Endothelial cell of umbilical vein (primary cell): ENCODE measurements at regions not wholly inside any gene's neighbourhood (a gene's known extent, or its start where the extent isn't known, plus 50 kb on each side); places are given as distances from the start of the nearest gene placed in this dataset.

Experiments used
- BruUV-seq: library from RNA; stranded (reverse); fragments of 400-500 nt; replicated peaks from 2 replicates; lab custom pipeline; 2021; lab: Mats Ljungman, UMichigan
- CTCF ChIA-PET: fragments of 300-600, 350-600 bp; sonication (Branson Sonifier 250); formaldehyde crosslinking; loops from one replicate; lab custom pipeline; 2021; ENCODE audit warnings: antibody characterized with exemption, inconsistent platforms; lab: Charles Lee
- POLR2A ChIA-PET: fragments of 300-600, 350-600 bp; sonication (Branson Sonifier 250); formaldehyde crosslinking; loops from one replicate; lab custom pipeline; 2021; ENCODE audit warnings: antibody characterized with exemption, inconsistent platforms; lab: Charles Lee
- DNase-seq: peaks from one replicate; pipeline ENCODE4 v3.0.0-alpha.2; 2011; ENCODE audit warnings: low read depth, low spot score
- FAIRE-seq: peaks from 2 replicates; lab custom pipeline; 2011; peaks lifted over from hg19 to GRCh38; lab: Jason Lieb, UNC
- H2AFZ ChIP-seq: 2 replicates; pipeline ENCODE4 v1.6.0; 2012; ENCODE audit warnings: low read depth, low read length, control low read depth, inconsistent platforms
- H3K27ac ChIP-seq: 2 replicates; pipeline ENCODE4 v1.5.1; 2011; ENCODE audit warnings: low read depth, mild to moderate bottlenecking, control low read depth, low read length, moderate library complexity; ENCODE audit not compliant: insufficient read depth
- H3K27me3 ChIP-seq, 2 experiments: 2 replicates each; pipeline versions ENCODE4 v1.6.0 to v1.6.1; 2011; ENCODE audit warnings: low read length in 2 of 2, mixed read lengths in 1 of 2; ENCODE audit not compliant: control insufficient read depth in 2 of 2, insufficient read depth in 2 of 2
- H3K36me3 ChIP-seq, 2 experiments: 2 replicates in 1 of 2; 3 replicates in 1 of 2; pipeline ENCODE4 v1.5.1; 2011; ENCODE audit warnings: low read length in 2 of 2, mild to moderate bottlenecking in 1 of 2, moderate library complexity in 1 of 2; ENCODE audit not compliant: control insufficient read depth in 2 of 2, insufficient read depth in 2 of 2; ENCODE audit errors: extremely low read depth in 1 of 2
- H3K4me1 ChIP-seq: 3 replicates; pipeline ENCODE4 v1.5.1; 2011; ENCODE audit warnings: mild to moderate bottlenecking, low read length; ENCODE audit not compliant: control insufficient read depth, insufficient read depth; ENCODE audit errors: extremely low read depth
- H3K4me2 ChIP-seq: 2 replicates; pipeline ENCODE4 v1.6.1; 2011; ENCODE audit warnings: low read length, control low read depth, mixed read lengths; ENCODE audit not compliant: insufficient read depth
- H3K4me3 ChIP-seq, 3 experiments: fragments of 200-600 bp in 1 of 3; sonication (generic), shearing (Covaris generic) in 1 of 3; replicated peaks in 1 of 3; 2 replicates each; pipeline ENCODE4 v1.5.1; 2011 to 2016; ENCODE audit warnings: control low read depth in 3 of 3, low read length in 3 of 3, mild to moderate bottlenecking in 2 of 3, inconsistent platforms in 1 of 3, low read depth in 1 of 3, moderate library complexity in 1 of 3; ENCODE audit not compliant: insufficient read depth in 1 of 3
- H3K79me2 ChIP-seq: 2 replicates; pipeline ENCODE4 v1.6.0; 2012; ENCODE audit warnings: low read length, inconsistent platforms; ENCODE audit not compliant: control insufficient read depth, insufficient read depth
- H3K9ac ChIP-seq: replicated peaks from 2 replicates; pipeline ENCODE3; 2011; ENCODE audit warnings: low read length, control low read depth; ENCODE audit not compliant: insufficient read depth; ENCODE audit errors: extremely low read depth
- H3K9me1 ChIP-seq: replicated peaks from 3 replicates; pipeline ENCODE4 v1.6.0; 2011; ENCODE audit warnings: mild to moderate bottlenecking, low read length; ENCODE audit not compliant: control insufficient read depth, insufficient read depth; ENCODE audit errors: extremely low read depth
- H3K9me3 ChIP-seq: replicated peaks from 2 replicates; pipeline ENCODE4 v1.5.1; 2012; ENCODE audit warnings: low read length, inconsistent platforms; ENCODE audit not compliant: control insufficient read depth, insufficient read depth
- H4K20me1 ChIP-seq: replicated peaks from 2 replicates; pipeline ENCODE3; 2011; ENCODE audit warnings: mild to moderate bottlenecking, low read length; ENCODE audit not compliant: control insufficient read depth, insufficient read depth; ENCODE audit errors: extremely low read depth
- EZH2 ChIP-seq: IDR thresholded peaks from 2 replicates; pipeline ENCODE4 v1.6.1; 2012; ENCODE audit warnings: borderline replicate concordance, low read depth, mild to moderate bottlenecking, moderate library complexity, low read length, inconsistent platforms; ENCODE audit not compliant: severe bottlenecking
- FOS ChIP-seq: IDR thresholded peaks from 2 replicates; pipeline ENCODE4 v1.6.1; 2011; ENCODE audit warnings: mild to moderate bottlenecking, low read length, moderate library complexity, borderline replicate concordance; ENCODE audit not compliant: insufficient read depth
- GATA2 ChIP-seq: IDR thresholded peaks from 2 replicates; pipeline ENCODE4 v1.7.0; 2011; ENCODE audit warnings: low read depth, mild to moderate bottlenecking, moderate library complexity, mixed read lengths, low read length; ENCODE audit not compliant: insufficient read length, insufficient read depth
- JUN ChIP-seq: IDR thresholded peaks from 2 replicates; pipeline ENCODE4 v1.6.1; 2011; ENCODE audit warnings: borderline replicate concordance, low read depth; ENCODE audit not compliant: insufficient read length, insufficient read depth
- MYC ChIP-seq: IDR thresholded peaks from one replicate; pipeline ENCODE4 v1.6.1; 2011; ENCODE audit warnings: mild to moderate bottlenecking, low read depth, low read length
- POLR2A ChIP-seq: IDR thresholded peaks from 2 replicates; pipeline ENCODE4 v1.6.1; 2012; ENCODE audit warnings: low read depth, mild to moderate bottlenecking, control low read depth, low read length
- POLR2AphosphoS5 ChIP-seq: IDR thresholded peaks from 2 replicates; pipeline ENCODE4 v1.6.1; 2012; ENCODE audit warnings: low read depth, mild to moderate bottlenecking, control low read depth, low read length, moderate library complexity; ENCODE audit not compliant: insufficient read depth
- dilution Hi-C: fragments of 300-500 bp; cut with MboI; formaldehyde crosslinking; loops from one replicate; pipeline ENCODE4 v1.15.0; 2019; ENCODE audit warnings: low sequenced_read_pairs; ENCODE audit not compliant: extremely low pct_ligation_motif_present
- intact Hi-C: fragments of 100-400 bp; cut with micrococcal nuclease; formaldehyde crosslinking; loops from one replicate; pipeline ENCODE4 v1.10.0; 2022
- TF ChIP-seq, protein P1 (sequence below), 2 donors: IDR thresholded peaks; 1 replicate in 1 of 2; 2 replicates in 1 of 2; pipeline ENCODE4 v1.5.1; 2011; ENCODE audit warnings: low read length in 2 of 2, mild to moderate bottlenecking in 2 of 2, moderate library complexity in 2 of 2, control low read depth in 1 of 2, inconsistent platforms in 1 of 2, low read depth in 1 of 2; ENCODE audit not compliant: insufficient read depth in 1 of 2; ENCODE audit errors: extremely low read depth in 1 of 2
- TF ChIP-seq, protein P2 (sequence below): IDR thresholded peaks from 2 replicates; pipeline ENCODE4 v1.6.1; 2011; ENCODE audit not compliant: insufficient read depth, insufficient read length

GRCh38 chr2:2856723-2857415 is 520.7 kb downstream of the EIPR1 start:
- no peaks in the 10 kb centered on the region for H4K20me1 ChIP-seq
- no peaks in the 10 kb centered on the region for H3K36me3 ChIP-seq
- DNase-seq: no peak
- no peak overlapping the region for H2AFZ ChIP-seq
- H3K27ac ChIP-seq: no peak overlapping the region
- H3K4me3 ChIP-seq: no peak overlapping the region
- intact Hi-C loops (no loop called here), dilution Hi-C loops (no loop called here)
- H3K9me3 ChIP-seq: peaks cover 5% of the 10 kb centered on the region
- FAIRE-seq: no peak
- no TSS peak for BruUV-seq
- no peaks in the 10 kb centered on the region for H3K4me1 ChIP-seq
- ChIA-PET POLR2A (no interaction called here), CTCF (no interaction called here)
- H3K9ac ChIP-seq: no peak overlapping the region
- H3K27me3 ChIP-seq: no peaks in the 10 kb centered on the region
- TF ChIP-seq POLR2AphosphoS5 (no peak), MYC (no peak), POLR2A (no peak), GATA2 (no peak), JUN (no peak), EZH2 (no peak), FOS (no peak)
- TF ChIP-seq, protein P1, sequence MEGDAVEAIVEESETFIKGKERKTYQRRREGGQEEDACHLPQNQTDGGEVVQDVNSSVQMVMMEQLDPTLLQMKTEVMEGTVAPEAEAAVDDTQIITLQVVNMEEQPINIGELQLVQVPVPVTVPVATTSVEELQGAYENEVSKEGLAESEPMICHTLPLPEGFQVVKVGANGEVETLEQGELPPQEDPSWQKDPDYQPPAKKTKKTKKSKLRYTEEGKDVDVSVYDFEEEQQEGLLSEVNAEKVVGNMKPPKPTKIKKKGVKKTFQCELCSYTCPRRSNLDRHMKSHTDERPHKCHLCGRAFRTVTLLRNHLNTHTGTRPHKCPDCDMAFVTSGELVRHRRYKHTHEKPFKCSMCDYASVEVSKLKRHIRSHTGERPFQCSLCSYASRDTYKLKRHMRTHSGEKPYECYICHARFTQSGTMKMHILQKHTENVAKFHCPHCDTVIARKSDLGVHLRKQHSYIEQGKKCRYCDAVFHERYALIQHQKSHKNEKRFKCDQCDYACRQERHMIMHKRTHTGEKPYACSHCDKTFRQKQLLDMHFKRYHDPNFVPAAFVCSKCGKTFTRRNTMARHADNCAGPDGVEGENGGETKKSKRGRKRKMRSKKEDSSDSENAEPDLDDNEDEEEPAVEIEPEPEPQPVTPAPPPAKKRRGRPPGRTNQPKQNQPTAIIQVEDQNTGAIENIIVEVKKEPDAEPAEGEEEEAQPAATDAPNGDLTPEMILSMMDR (IDR thresholded peaks at IDR 0.05; ENCODE audit: extremely low read depth in 1 of 2, insufficient read depth in 1 of 2, low read depth in 1 of 2, low read length in 2 of 2): no peak
- TF ChIP-seq, protein P2, sequence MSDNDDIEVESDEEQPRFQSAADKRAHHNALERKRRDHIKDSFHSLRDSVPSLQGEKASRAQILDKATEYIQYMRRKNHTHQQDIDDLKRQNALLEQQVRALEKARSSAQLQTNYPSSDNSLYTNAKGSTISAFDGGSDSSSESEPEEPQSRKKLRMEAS: no peak
- H3K9me1 ChIP-seq: no peaks in the 10 kb centered on the region
- H3K4me2 ChIP-seq: no peak overlapping the region
- H3K79me2 ChIP-seq: no peaks in the 10 kb centered on the region
